ENCODE measurements at regions not wholly inside any gene's neighbourhood (a gene's known extent, or its start where the extent isn't known, plus 50 kb on each side); places are given as distances from the start of the nearest gene placed in this dataset.

GRCh38 chr4:90071289-90072235 lies 55.6 kb upstream of the CCSER1 start:
- TF ChIP-seq POLR2A (IDR thresholded peaks at IDR 0.05) (no peak), CTCF (IDR thresholded peaks at IDR 0.05) (no peak)
